Mucosa of gallbladder (tissue), 1 donor: ENCODE measurements at regions not wholly inside any gene's neighbourhood (a gene's known extent, or its start where the extent isn't known, plus 50 kb on each side); places are given as distances from the start of the nearest gene placed in this dataset.

Experiments used
- DNase-seq: peaks from one replicate; pipeline ENCODE4 v3.0.0-alpha.2; 2020; ENCODE audit warnings: low spot score
- donor health status: DM: no; HTN: no; CAD: no.

GRCh38 chr22:49081261-49081666, 746.4 kb downstream of the BRD1 start:
- no peak for DNase-seq

- DNase-seq = no peak
Measured at GRCh38 chr22:49080631-49081030, 747.0 kb downstream of the BRD1 start.

GRCh38 chr22:49079743-49080500, 747.8 kb downstream of the BRD1 start:
- DNase-seq = no peak

- no peak for DNase-seq
Measured at GRCh38 chr22:49079027-49079725, 748.5 kb downstream of the BRD1 start.

- no peak for DNase-seq
Measured at GRCh38 chr22:49078076-49078710, 749.5 kb downstream of the BRD1 start.

GRCh38 chr22:49077586-49077985, 750.1 kb downstream of the BRD1 start:
- no peak for DNase-seq

GRCh38 chr22:49077036-49077393, 750.7 kb downstream of the BRD1 start:
- DNase-seq = no peak

GRCh38 chr22:49076300-49077035, 751.2 kb downstream of the BRD1 start:
- DNase-seq = no peak

- DNase-seq = no peak
Measured at GRCh38 chr22:49075150-49075549, 752.5 kb downstream of the BRD1 start.

GRCh38 chr22:49073873-49074417, 753.7 kb downstream of the BRD1 start:
- no peak for DNase-seq

- DNase-seq = no peak
Measured at GRCh38 chr22:49072996-49073645, 754.6 kb downstream of the BRD1 start.

- DNase-seq = no peak
Measured at GRCh38 chr22:49070501-49070900, 757.2 kb downstream of the BRD1 start.

GRCh38 chr22:49068861-49069500, 758.7 kb downstream of the BRD1 start:
- no peak for DNase-seq

- DNase-seq = no peak
Measured at GRCh38 chr22:49067504-49067903, 760.2 kb downstream of the BRD1 start.

GRCh38 chr22:49066619-49067018, 761.1 kb downstream of the BRD1 start:
- no peak for DNase-seq

- DNase-seq = no peak
Measured at GRCh38 chr22:49064836-49065235, 762.8 kb downstream of the BRD1 start.

- DNase-seq = no peak
Measured at GRCh38 chr22:49063545-49063890, 764.2 kb downstream of the BRD1 start.

GRCh38 chr22:49062802-49063544, 764.7 kb downstream of the BRD1 start:
- no peak for DNase-seq

- no peak for DNase-seq
Measured at GRCh38 chr22:49062155-49062801, 765.4 kb downstream of the BRD1 start.

GRCh38 chr22:49057910-49058309, 769.8 kb downstream of the BRD1 start:
- DNase-seq = no peak
